GOT3 (cell line): ENCODE measurements at regions not wholly inside any gene's neighbourhood (a gene's known extent, or its start where the extent isn't known, plus 50 kb on each side); places are given as distances from the start of the nearest gene placed in this dataset.

Experiments
- DNase-seq: peaks from one replicate; lab custom pipeline; 2025; ENCODE audit warnings: mixed read lengths; lab: John Stamatoyannopoulos, UW

GRCh38 chrX:80098038-80098437 is 83.5 kb downstream of the TBX22 start:
- DNase-seq = no peak

DNA sequence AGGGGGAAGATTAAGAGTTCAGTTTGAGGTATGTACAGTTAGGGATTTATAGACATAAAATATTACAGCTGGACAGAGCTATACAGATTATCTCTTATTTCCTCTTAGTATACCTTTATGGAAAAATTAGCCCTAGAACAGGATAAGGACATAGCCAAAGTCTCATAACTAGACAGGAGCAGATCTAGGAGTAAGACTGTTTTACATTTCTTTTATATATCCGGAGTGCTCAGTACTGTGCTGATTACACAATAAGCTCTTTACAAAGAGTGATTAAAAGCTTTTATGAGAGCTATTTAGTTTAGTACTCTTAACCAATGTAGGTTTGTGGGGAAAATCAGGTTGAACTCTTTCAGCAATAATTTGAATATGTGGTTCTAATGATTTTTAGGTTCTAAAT is 105.8 kb downstream of the TBX22 start:
- DNase-seq = no peak

DNA sequence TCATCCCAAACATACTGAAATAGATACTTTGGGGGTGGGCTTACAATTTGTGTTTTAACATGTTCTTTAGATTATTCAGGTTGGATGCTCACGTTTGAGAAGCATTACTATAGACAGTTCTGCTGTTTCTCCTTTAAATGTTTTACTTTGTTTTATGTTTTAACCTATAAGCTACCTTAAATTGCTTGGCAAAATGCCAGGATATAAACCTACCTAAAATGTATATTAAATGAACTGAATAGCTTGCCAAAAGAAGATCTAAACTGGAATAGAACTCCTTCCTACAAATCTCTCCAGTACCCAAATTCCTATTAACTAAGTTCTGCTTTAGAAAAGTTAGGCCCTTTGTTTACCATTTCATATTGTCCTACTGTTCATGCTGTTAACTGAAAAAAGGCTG is 124.4 kb downstream of the TBX22 start:
- DNase-seq = no peak

DNA sequence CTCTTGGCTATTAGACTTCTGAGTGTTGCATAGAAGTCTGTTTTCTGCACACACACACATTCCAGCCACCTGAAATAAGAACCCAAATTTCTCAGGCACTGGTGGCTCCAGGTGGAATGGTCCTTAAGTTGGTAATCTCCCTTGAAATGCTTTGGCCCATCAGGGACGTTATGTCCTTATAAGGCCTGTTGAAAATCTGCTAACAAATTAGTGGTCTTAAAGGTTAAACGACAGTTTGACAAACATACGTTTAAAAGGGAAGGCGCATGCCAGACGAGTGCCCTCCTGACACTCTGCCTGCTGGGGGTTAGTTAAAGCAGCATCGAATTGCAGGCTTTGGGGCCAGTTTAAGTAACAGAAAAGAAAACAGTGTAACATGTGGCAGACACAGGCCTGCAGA is 125.0 kb downstream of the TBX22 start:
- DNase-seq = no peak

DNA sequence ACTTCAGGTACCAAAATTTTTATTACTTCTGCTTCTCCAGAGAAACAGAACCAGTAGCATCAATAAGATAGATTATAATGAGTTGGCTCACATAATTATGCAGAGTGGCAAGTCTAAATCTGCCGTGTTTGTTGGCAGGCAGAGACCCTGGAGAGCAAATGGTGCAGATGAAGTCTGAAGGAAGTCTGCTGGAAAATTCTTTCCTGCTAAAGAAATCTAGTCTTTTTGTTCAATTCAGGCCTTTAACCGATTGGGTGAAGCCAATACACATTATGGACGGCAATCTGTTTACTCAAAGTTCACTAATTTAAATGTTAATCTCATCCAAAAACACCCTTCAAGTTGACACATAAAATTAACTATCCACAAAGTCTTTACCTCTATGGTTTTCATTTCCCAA is 156.0 kb downstream of the TBX22 start:
- DNase-seq = no peak

DNA sequence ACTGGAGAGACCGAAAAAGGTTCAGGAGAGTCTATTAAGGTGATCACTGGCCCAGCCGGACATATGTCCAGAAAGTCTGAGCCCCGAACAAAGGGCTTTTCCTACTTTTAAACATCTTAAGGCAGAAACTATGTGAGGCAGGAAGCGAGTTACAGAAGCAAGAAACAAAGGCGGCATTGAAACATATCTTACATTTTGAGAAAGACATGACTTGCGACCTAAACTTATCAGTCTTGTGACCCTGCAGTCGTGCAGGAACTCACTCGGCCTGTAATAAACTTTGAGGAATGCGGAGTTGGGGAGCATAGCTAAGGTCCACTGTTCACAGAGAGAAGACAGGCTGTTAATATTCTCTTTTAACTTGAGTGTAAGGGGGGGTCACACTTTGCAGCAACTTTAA is 158.7 kb downstream of the TBX22 start:
- DNase-seq = no peak

GRCh38 chrX:80174925-80175574 is 160.5 kb downstream of the TBX22 start:
- DNase-seq = peak; percentile 0

DNA sequence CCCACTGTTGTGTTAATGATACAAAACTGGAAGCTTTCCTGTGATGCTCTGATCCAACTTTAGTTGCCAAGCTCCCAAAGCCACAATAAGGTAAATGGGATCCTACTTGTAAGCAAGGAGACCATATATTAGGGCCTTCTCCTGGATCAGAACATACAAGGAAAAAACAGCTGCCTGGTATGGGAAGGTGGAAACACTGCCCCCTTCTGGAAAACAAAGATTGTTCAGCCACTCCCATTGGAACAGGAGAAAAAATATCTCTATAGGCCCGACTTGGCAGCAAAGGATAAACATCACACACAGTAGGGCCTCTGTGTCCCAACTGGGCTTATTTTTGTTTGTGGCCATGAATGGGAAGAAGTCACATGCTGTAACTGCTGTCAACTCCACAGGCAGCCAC is 166.5 kb downstream of the TBX22 start:
- DNase-seq = no peak

- no peak for DNase-seq
These were observed 170.3 kb downstream of the TBX22 start for GRCh38 chrX:80184854-80185253.

DNA sequence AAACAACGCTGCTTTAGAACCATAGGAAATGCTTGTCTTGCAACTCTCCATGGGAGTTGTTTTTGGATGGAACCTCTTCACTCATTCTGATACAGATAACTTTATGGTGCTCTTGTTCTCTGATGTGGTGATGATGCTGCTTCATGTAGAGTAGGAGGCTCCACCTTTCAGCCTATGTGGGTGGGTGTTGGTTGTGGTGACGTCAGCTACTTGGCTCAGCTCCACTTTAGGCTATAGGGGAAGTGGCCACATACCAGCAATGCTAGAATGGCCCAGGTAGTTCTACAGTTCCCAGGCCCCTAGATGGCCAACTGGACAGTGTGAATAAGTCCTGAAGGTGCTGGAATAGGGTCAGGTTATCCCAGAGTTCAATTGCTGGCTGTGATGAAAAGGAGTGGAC is 192.1 kb downstream of the TBX22 start:
- no peak for DNase-seq

- no peak for DNase-seq
These were observed 192.8 kb downstream of the TBX22 start for GRCh38 chrX:80207327-80207726.

- no peak for DNase-seq
These were observed 201.5 kb downstream of the TBX22 start for GRCh38 chrX:80216086-80216485.

GRCh38 chrX:80223982-80224579 is 196.2 kb upstream of the TENT5D start:
- DNase-seq = no peak

DNA sequence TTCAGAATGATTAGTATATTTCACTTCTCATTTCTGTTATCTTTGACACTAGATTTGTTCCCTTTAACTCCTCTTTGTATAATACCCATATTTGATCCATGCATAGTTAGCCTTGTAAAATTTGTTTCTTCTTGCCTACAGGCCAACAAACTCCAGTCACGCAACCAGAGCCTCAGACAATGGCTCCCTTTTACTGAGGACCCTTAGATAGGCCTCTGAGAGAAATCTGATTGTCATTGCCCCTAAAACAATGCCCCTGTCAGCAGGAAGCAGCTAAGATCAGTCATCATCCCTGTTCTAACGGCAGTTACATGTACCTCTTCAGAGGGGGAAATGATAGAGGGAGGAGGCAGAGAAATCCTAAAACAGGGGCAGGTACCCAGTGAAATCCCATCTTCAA is 190.6 kb upstream of the TENT5D start:
- no peak for DNase-seq

- DNase-seq = no peak
These were observed 183.2 kb upstream of the TENT5D start for GRCh38 chrX:80237072-80237471.

- DNase-seq = no peak
These were observed 174.0 kb upstream of the TENT5D start for GRCh38 chrX:80246271-80246670.

DNA sequence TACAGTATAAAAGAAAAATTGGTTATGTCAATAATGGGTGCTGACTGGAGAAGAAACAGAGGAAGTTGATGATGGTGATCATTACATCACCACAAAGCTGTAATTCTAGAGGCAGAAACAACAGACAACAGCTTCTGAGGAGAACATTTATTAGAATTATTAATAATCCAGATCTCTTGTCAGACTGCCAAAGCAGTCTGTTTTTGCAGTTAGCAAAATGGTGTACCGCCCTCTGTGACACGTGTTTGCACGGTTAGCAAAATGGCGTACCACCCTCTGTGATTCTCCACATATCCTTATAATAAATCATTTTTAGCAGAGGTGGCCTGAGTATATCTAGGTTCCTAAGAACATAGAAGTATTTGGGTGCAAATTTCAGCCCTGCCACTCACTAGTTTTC is 154.0 kb upstream of the TENT5D start:
- DNase-seq = no peak

DNA sequence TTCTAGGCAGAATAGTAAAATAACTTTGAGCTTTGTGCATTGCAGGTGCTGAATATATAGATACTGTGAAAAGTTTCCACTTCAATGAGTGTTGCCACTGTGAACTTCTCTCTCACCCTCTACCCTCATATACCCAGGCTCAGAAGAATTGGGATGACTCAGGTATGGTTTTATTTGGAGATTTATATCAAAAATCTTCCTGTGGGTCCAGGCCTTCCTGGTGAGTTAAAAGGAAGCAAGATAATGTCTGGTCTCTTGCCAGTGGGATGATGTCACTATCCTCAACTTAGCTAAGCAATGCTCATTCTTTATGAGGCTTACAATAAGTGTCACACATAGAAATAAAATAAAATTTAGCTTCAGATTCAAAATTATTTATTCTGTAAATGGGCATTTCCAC is 153.3 kb upstream of the TENT5D start:
- DNase-seq = no peak

GRCh38 chrX:80267790-80268189 is 152.5 kb upstream of the TENT5D start:
- DNase-seq = no peak

DNA sequence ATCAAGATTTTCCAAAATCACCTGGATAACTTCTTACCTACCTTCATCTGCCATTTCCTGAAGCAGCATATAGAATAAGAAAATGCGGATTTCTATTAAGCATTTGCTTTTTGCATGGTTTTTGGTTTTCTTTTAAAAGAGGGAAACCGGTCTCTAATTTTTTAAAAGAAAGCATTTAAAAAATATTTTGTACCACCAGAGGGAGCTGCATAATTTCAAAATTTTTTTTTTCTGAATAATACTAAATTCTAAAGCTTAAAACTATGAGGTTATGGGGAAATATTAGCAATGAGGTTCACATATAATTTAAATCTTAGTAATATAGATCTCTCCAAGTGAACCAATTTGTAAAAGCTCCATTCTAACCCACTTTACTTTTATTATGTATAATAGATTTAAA is 137.7 kb upstream of the TENT5D start:
- DNase-seq = no peak

DNA sequence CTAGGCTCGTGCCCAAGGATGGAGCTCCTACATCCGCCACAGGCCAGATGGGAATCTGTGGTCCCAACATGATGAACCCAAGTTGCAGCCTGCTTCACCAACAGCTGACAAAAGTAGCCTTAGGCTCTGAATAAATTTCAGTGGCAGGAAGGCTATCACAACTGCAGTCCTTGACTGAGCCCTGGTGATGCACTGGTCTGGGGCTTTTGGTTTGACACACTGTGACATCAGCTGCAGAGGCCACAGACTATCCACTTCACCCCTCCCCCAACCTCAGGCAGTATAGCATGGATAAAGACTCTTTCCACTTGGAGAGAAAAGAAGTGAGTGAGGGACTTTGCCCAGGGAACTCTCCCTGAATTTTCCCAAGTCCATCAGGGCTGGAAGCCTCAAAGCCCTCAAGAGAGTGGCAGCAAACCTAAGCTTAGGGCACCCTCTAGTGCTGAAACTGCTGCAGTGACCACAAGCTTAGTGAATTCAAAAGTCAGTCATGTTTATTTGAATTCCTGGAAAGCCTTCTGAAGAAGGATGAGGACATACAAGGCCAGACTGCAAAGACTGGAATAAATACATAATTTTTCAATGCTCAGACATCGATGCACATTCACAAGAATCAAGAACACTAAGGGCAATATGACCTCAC is 135.0 kb upstream of the TENT5D start:
- DNase-seq = no peak

DNA sequence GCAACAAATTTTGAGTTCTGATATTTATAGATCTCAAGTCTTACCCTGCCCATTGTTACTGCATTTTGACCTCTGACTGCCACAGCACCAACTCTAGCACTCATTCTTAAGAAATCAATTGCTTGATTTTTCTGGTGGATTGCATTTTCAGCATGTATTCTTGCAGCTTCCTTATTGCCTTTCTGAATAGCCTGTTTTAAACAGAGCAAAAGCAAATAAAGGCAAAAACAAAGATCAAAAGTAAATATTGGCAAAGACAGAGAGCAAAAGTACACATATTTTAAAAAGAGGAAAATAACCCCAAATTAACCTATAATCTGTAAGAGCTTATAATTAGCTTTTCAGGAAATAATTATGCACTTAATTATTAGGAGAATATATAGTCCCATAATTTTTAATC is 129.4 kb upstream of the TENT5D start:
- no peak for DNase-seq

DNA sequence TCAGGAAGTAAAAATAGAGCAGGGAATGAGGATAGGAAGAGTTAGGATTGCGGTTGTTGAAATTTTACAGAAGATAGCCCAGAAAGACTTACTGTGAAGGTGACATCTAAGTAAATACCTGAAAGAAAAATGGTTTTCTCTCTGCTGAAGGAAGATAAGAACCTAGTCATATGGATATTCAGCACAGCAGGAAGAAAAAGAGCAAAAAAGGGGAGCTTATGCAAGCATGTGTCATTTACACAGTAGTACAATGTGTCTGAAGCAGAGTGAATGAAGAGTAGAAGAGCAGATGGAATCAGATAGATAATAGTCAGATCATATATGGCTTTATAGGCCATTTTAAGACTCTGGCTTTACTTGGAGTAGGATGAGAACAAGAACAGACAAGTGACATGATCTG is 126.9 kb upstream of the TENT5D start:
- DNase-seq = no peak

GRCh38 chrX:80306007-80306406 is 114.2 kb upstream of the TENT5D start:
- DNase-seq = no peak
